CD4-positive, CD25-positive, alpha-beta regulatory T cell (primary cell): ENCODE measurements at regions not wholly inside any gene's neighbourhood (a gene's known extent, or its start where the extent isn't known, plus 50 kb on each side); places are given as distances from the start of the nearest gene placed in this dataset.
"Not testable (repeated sequence)": the region's sequence is repeated elsewhere in the genome, so short reads cannot be mapped to it uniquely, and the experiment has no call there.

Experiments
- ATAC-seq, 2 donors: fragments of 150-1000 bp; cut with Tn5 transposase; one replicate each; pipeline ENCODE4 v1.10.0; 2021; ENCODE audit warnings: low read depth in 2 of 2, moderate number of reproducible peaks in 2 of 2, moderate library complexity in 1 of 2
- DNase-seq, 3 donors: peaks; one replicate each; pipeline versions ENCODE4 v3.0.0 to v3.0.0-alpha.2; 2012 to 2022; ENCODE audit warnings: mixed read lengths in 1 of 3
- H3K27ac ChIP-seq: one replicate; pipeline ENCODE4 v1.7.0; 2013; ENCODE audit warnings: mild to moderate bottlenecking, low read length; ENCODE audit not compliant: insufficient read depth, poor library complexity, severe bottlenecking
- H3K27me3 ChIP-seq: one replicate; pipeline ENCODE4 v1.7.0; 2013; ENCODE audit warnings: low read length; ENCODE audit not compliant: control insufficient read depth, insufficient read depth
- H3K36me3 ChIP-seq: one replicate; pipeline ENCODE4 v1.7.0; 2013; ENCODE audit warnings: mild to moderate bottlenecking, low read length, moderate library complexity; ENCODE audit not compliant: control insufficient read depth, insufficient read depth
- H3K4me1 ChIP-seq: 2 replicates; pipeline ENCODE4 v1.7.0; 2013; ENCODE audit warnings: mild to moderate bottlenecking, low read length; ENCODE audit not compliant: insufficient read depth, control insufficient read depth, poor library complexity, severe bottlenecking
- H3K4me3 ChIP-seq: one replicate; pipeline ENCODE4 v1.7.0; 2013; ENCODE audit warnings: low read depth, mild to moderate bottlenecking, low read length, moderate library complexity
- H3K9me3 ChIP-seq, 2 experiments: 1 replicate in 1 of 2; 2 replicates in 1 of 2; pipeline ENCODE4 v1.7.0; 2013; ENCODE audit warnings: low read length in 2 of 2, mild to moderate bottlenecking in 1 of 2, moderate library complexity in 1 of 2; ENCODE audit not compliant: control insufficient read depth in 2 of 2
- H3K27ac Mint-ChIP-seq, 3 donors: one replicate each; pipeline ENCODE4 v1.8.0; 2020 to 2022; ENCODE audit warnings: mild to moderate bottlenecking in 3 of 3, mixed read lengths in 3 of 3, moderate library complexity in 2 of 3
- H3K27me3 Mint-ChIP-seq: one replicate; pipeline ENCODE4 v1.8.0; 2022; ENCODE audit warnings: mild to moderate bottlenecking, mixed read lengths
- H3K36me3 Mint-ChIP-seq: one replicate; pipeline ENCODE4 v1.8.0; 2020; ENCODE audit warnings: mixed read lengths
- H3K4me1 Mint-ChIP-seq, 4 donors: one replicate each; pipeline ENCODE4 v1.8.0; 2020 to 2022; ENCODE audit warnings: mixed read lengths in 4 of 4, mild to moderate bottlenecking in 1 of 4
- H3K4me3 Mint-ChIP-seq, 4 donors: one replicate each; pipeline ENCODE4 v1.8.0; 2020 to 2022; ENCODE audit warnings: mild to moderate bottlenecking in 4 of 4, mixed read lengths in 4 of 4, moderate library complexity in 3 of 4
- H3K9me3 Mint-ChIP-seq, 7 donors: one replicate each; pipeline ENCODE4 v1.8.0; 2020 to 2022; ENCODE audit warnings: mixed read lengths in 7 of 7, mild to moderate bottlenecking in 3 of 7, moderate library complexity in 2 of 7

DNA sequence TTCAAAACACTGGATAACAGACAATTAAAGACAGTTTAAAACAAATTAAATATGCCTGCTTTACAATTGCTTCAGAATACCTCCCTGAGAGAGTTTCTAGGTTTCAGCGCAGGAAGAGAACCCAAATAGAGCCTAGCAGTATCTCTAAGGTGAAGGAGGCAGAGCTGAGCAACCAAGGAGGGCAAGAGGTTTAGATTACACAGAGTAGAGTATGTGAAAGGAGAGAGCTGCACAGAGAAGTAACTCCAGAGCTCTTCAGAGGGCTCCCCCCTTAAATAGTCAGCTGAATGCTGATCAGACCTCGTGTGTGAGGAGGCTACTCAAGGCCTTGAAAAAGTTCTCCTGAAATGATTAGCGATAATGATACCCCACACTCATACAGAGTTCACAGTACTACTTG lies 386.5 kb upstream of the TCF4 start:
- no peak overlapping the region for H3K4me3 Mint-ChIP-seq

DNA sequence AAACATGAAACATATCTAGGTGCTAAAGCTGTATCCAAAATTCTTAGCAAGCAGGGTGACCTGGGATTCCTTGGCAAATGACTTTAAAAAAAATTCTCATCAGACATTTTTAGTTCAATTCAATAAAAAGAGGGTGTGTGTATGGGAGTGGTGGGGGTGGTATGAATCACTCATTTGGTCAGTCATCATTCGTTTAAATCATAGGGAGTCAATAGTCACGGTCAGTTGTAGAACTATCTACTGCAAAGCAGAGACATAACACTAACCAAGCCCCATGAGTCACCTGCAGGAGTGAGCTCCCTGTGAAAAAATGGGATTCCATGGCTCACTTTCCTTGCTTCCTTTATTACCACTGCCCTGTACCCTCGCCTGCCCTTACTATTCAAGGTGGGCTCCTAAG lies 380.6 kb upstream of the TCF4 start:
- Mint-ChIP-seq H3K27ac (no peak overlapping the region), H3K4me3 (no peak overlapping the region), H3K4me1 (no peaks in the 10 kb centered on the region), H3K27me3 (no peaks in the 10 kb centered on the region), H3K36me3 (no peaks in the 10 kb centered on the region), H3K9me3 (peaks cover 0 to 8% (median 4%) of the 10 kb centered on the region in 7 donors)
- Histone ChIP-seq H3K9me3 (no peaks in the 10 kb centered on the region), H3K36me3 (no peaks in the 10 kb centered on the region), H3K4me3 (no peak overlapping the region), H3K27me3 (no peaks in the 10 kb centered on the region), H3K27ac (no peak overlapping the region), H3K4me1 (no peaks in the 10 kb centered on the region)
- no peak for ATAC-seq
- no peak for DNase-seq

More for the DNA sequence above, 386.5 kb upstream of the TCF4 start:
- no peaks in the 10 kb centered on the region for H3K4me1 ChIP-seq
- H3K27ac ChIP-seq: no peak overlapping the region
- DNase-seq: no peak
- no peaks in the 10 kb centered on the region for H3K9me3 ChIP-seq
- H3K9me3 Mint-ChIP-seq: peaks cover 0 to 6% (median 3%) of the 10 kb centered on the region in 7 donors
- no peaks in the 10 kb centered on the region for H3K36me3 ChIP-seq
- H3K4me3 ChIP-seq: no peak overlapping the region
- ATAC-seq: no peak
- peaks cover 5% of the 10 kb centered on the region for H3K27me3 Mint-ChIP-seq
- H3K4me1 Mint-ChIP-seq: no peaks in the 10 kb centered on the region
- no peaks in the 10 kb centered on the region for H3K27me3 ChIP-seq
- H3K36me3 Mint-ChIP-seq: no peaks in the 10 kb centered on the region
- no peak overlapping the region for H3K27ac Mint-ChIP-seq

DNA sequence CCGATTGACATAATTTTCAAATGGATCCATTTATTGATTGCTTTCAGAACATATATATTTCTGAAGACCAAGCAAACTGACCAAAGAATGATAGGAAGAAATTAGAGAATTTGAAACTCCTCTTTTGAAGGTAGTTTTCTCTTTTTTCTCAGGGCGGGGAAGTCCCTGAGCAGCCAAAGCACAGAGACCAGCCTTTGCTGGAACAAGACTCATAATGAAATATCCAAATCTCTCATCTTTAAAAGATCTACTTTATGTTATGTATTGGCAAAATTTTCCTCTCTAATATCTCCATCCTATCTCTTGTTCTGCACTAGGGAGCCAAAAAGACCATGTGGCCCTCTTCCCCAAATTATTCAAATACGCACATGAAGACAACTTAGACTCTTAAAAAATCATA lies 379.0 kb upstream of the TCF4 start:
- no peak overlapping the region for H3K4me3 Mint-ChIP-seq
- no peak for ATAC-seq

DNA sequence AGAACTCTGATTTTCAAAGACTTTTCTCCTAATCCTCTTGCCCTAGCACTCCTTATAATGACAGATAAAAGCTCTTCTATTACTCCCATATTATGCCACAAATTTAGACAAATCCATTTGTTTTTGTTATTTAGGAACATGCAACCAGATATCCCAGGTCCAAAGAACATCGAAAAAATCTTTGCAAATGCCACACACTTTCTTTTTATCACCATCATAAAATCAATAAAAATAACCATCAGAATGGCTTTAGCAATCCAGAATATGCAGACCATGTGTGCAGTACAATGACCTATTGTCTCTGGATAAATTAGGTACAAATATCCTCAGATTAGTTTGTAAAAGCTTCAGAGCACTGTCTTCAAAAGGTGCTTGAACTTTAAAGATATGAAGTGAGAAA lies 376.2 kb upstream of the TCF4 start:
- peaks cover 0 to 12% (median 3%) of the 10 kb centered on the region in 7 donors for H3K9me3 Mint-ChIP-seq
- no peak overlapping the region for H3K27ac Mint-ChIP-seq
- Histone ChIP-seq H3K27me3 (no peaks in the 10 kb centered on the region), H3K4me3 (no peak overlapping the region), H3K27ac (no peak overlapping the region), H3K36me3 (no peaks in the 10 kb centered on the region), H3K4me1 (no peaks in the 10 kb centered on the region), H3K9me3 (no peaks in the 10 kb centered on the region)
- H3K4me3 Mint-ChIP-seq: no peak overlapping the region
- no peaks in the 10 kb centered on the region for H3K36me3 Mint-ChIP-seq
- DNase-seq (no peak), ATAC-seq (no peak)
- no peaks in the 10 kb centered on the region for H3K4me1 Mint-ChIP-seq
- H3K27me3 Mint-ChIP-seq: no peaks in the 10 kb centered on the region

More for the DNA sequence above, 379.0 kb upstream of the TCF4 start:
- Histone ChIP-seq H3K9me3 (no peaks in the 10 kb centered on the region), H3K36me3 (no peaks in the 10 kb centered on the region), H3K4me3 (no peak overlapping the region), H3K4me1 (no peaks in the 10 kb centered on the region), H3K27me3 (no peaks in the 10 kb centered on the region), H3K27ac (no peak overlapping the region)
- no peak for DNase-seq
- no peaks in the 10 kb centered on the region for H3K27me3 Mint-ChIP-seq
- H3K36me3 Mint-ChIP-seq: no peaks in the 10 kb centered on the region
- H3K9me3 Mint-ChIP-seq: peaks cover 0 to 12% (median 3%) of the 10 kb centered on the region in 7 donors
- no peaks in the 10 kb centered on the region for H3K4me1 Mint-ChIP-seq
- H3K27ac Mint-ChIP-seq: no peak overlapping the region

DNA sequence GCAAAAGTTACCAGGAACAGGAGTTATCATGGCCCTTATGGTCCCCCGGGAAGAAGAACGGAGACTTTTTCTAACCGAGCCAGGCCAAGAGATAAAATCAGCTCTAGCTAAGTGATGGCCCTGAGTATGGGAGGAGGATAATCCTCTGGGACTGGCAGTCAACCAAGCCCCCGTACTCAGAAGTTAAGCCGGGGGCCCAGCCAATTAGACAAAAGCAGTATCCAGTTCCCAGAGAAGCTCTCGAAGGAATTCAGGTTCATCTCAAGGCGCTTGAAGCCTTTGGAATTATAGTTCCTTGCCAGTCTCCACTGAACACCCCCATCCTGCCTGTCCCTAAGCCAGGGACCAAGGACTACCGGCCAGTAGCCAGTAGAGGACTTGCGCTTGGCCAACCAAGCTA lies 365.3 kb upstream of the TCF4 start:
- Mint-ChIP-seq H3K27me3 (no peaks in the 10 kb centered on the region), H3K4me3 (no peak overlapping the region), H3K9me3 (peaks cover 2 to 16% (median 7%) of the 10 kb centered on the region in 7 donors), H3K36me3 (no peaks in the 10 kb centered on the region), H3K27ac (no peak overlapping the region), H3K4me1 (no peaks in the 10 kb centered on the region)
- H3K36me3 ChIP-seq: no peaks in the 10 kb centered on the region
- no peaks in the 10 kb centered on the region for H3K27me3 ChIP-seq
- no peak overlapping the region for H3K4me3 ChIP-seq
- H3K9me3 ChIP-seq: peaks cover 0 to 7% of the 10 kb centered on the region in 2 experiments
- no peak overlapping the region for H3K27ac ChIP-seq
- DNase-seq: no peak
- ATAC-seq: no peak
- H3K4me1 ChIP-seq: no peaks in the 10 kb centered on the region

DNA sequence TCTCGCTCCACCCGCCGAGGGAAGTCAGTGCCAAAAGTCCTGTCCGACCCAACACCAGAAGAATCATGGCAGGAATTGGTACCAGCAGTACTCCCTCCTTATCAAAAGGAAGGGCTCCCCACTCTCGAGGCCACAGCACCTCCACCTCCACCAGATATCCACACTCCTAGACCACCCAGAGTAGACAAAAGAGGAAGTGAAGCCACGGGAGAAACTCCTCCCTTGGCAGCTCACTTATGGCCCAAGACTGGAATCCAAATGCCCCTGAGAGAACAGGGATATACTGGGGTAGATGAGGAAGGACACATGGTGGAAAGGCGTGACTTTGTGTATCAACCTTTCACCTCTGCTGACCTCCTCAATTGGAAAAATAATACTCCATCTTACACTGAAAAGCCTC lies 363.7 kb upstream of the TCF4 start:
- not testable (repeated sequence) for H3K36me3 ChIP-seq, H3K4me1 Mint-ChIP-seq, H3K4me3 ChIP-seq, H3K4me3 Mint-ChIP-seq, DNase-seq, H3K4me1 ChIP-seq, H3K27ac ChIP-seq, H3K9me3 ChIP-seq, H3K27me3 ChIP-seq, ATAC-seq, H3K36me3 Mint-ChIP-seq, H3K27ac Mint-ChIP-seq, H3K27me3 Mint-ChIP-seq
- H3K9me3 Mint-ChIP-seq: peaks cover 0 to 10% (median 6%) of the 10 kb centered on the region in 7 donors

DNA sequence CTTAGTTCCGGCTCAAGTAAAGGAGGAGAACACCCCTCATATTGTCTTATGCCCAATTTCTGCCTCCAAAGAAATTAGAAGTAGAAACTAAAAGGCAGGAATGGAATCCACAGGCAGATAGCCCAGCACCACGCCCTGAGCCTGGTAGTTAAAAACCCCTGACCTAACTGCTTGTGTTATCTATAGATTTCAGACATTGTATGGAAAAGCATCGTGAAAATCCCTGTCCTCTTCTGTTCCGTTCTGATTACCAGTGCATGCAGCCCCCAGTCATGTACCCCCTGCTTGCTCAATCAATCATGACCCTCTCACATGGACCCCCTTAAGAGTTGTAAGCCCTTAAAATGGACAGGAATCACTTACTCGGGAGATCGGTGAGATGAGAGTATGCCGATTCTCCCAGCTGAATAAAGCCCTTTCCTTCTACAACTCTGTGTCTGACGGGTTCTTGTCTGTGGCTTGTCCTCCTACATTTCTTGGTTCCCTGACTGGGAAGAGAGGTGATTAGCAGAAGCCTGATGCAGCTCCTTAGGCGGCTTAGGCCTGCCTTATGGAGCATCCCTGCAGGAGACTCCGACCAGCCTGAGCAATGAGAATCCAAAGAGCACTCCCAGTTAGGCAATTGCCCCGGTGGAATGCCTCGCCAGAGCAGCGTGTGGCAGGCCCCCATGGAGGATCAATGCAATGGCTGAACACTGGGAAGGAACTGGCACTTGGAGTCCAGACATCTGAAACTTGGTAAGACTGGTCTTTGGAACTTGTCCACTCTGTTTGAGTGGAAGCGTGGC lies 362.6 kb upstream of the TCF4 start:
- H3K9me3 ChIP-seq: peaks cover 0 to 7% of the 10 kb centered on the region in 2 experiments

DNA sequence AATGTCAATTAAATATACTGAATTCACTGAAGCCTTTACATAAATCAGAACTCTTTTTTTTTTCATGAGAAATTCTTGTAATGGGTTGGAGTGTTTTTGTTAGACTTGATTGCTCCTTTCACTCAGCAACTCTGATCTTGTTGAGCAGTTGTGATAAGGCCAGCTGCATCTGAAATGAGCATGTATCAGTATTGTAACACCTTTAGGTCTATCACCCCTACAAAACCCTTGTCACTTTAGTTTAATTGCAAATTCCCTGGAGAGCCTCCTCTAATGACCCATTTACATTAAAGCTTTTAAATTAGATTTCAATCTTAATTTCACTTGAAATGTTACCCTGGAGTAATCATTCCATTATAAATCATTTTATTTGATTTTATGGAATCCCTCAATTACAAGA lies 346.8 kb upstream of the TCF4 start:
- peaks cover 0 to 6% of the 10 kb centered on the region in 2 experiments for H3K9me3 ChIP-seq
- no peaks in the 10 kb centered on the region for H3K4me1 ChIP-seq
- no peaks in the 10 kb centered on the region for H3K4me1 Mint-ChIP-seq
- H3K4me3 Mint-ChIP-seq: no peak overlapping the region
- no peak for ATAC-seq
- no peaks in the 10 kb centered on the region for H3K36me3 ChIP-seq
- H3K4me3 ChIP-seq: no peak overlapping the region
- H3K27ac Mint-ChIP-seq: no peak overlapping the region
- no peaks in the 10 kb centered on the region for H3K27me3 ChIP-seq
- H3K9me3 Mint-ChIP-seq: peaks cover 0 to 23% (median 6%) of the 10 kb centered on the region in 7 donors
- H3K27me3 Mint-ChIP-seq: no peaks in the 10 kb centered on the region
- DNase-seq: no peak
- no peaks in the 10 kb centered on the region for H3K36me3 Mint-ChIP-seq
- H3K27ac ChIP-seq: no peak overlapping the region

More for the DNA sequence above, 362.6 kb upstream of the TCF4 start:
- Mint-ChIP-seq H3K9me3 (peaks cover 0 to 9% (median 3%) of the 10 kb centered on the region in 7 donors), H3K36me3 (no peaks in the 10 kb centered on the region), H3K27me3 (no peaks in the 10 kb centered on the region), H3K4me3 (no peak overlapping the region), H3K4me1 (no peaks in the 10 kb centered on the region), H3K27ac (no peak overlapping the region)
- DNase-seq: no peak
- no peaks in the 10 kb centered on the region for H3K4me1 ChIP-seq
- no peak overlapping the region for H3K4me3 ChIP-seq
- no peaks in the 10 kb centered on the region for H3K36me3 ChIP-seq
- no peak overlapping the region for H3K27ac ChIP-seq
- no peak for ATAC-seq
- no peaks in the 10 kb centered on the region for H3K27me3 ChIP-seq
